HG03139 (cell line): ENCODE measurements at regions not wholly inside any gene's neighbourhood (a gene's known extent, or its start where the extent isn't known, plus 50 kb on each side); places are given as distances from the start of the nearest gene placed in this dataset.
"Not testable (repeated sequence)": the region's sequence is repeated elsewhere in the genome, so short reads cannot be mapped to it uniquely, and the experiment has no call there.

Experiments used
- ATAC-seq: cut with Tn5 transposase; IDR thresholded peaks from one replicate; pipeline ENCODE4 v1.9.1; 2021; ENCODE audit not compliant: unreplicated experiment

DNA sequence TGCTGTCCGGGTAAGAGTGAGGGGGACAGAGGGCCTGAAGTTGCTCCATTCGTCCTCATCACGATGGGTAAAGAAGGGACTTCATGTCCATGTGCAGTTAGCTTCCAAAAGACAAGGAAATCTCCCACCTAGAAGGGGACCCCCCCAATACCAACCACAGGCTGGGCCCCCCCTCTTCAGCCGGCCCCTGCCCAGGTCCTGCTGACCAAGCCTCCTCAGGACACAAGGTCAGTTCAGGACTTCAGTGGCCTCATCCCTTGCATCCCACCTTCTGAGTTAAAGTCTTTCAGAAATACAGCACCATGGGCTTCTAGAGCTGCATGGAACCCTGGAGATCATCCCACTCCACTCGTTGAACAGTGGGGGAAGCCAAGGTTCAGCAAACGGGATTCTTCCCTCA lies 115.4 kb upstream of the ERG start:
- no peak for ATAC-seq

DNA sequence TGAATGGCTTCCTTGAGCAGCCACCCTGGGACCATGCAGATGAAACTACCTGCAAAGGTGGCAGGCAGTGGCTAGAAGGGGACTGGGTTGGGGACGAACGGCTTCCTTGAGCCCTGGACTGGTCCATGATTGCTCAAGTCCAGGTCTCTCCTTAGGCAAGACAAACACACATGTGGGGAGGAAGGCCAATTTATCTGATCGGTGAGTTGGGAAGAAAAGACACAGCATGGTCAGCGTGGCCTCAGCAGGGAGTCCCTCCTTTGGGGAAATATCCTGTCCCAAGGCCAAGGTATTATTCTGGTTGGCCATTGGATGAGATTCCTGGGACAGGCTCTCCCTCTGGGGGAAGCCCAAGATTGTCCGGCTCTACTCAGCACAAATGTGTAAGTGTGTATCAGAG lies 116.3 kb upstream of the ERG start:
- no peak for ATAC-seq

DNA sequence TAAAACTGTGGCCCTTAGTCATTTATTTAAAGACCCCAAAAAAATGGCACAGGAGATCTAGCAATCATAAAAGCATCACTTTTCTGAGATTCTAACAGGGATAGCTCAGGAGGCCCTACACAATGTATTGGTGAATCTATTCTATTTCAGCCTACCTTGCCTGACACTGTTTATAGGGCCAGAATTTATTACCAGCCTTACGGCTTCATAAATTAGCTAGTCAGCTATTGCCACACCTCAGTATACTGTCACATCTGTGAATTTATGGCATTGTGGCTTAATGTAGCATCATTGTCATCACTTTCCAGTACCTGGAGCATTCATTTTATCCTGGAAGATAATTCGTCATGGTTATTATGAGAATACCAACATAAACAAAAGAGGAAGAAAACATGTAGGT lies 121.2 kb upstream of the ERG start:
- no peak for ATAC-seq

DNA sequence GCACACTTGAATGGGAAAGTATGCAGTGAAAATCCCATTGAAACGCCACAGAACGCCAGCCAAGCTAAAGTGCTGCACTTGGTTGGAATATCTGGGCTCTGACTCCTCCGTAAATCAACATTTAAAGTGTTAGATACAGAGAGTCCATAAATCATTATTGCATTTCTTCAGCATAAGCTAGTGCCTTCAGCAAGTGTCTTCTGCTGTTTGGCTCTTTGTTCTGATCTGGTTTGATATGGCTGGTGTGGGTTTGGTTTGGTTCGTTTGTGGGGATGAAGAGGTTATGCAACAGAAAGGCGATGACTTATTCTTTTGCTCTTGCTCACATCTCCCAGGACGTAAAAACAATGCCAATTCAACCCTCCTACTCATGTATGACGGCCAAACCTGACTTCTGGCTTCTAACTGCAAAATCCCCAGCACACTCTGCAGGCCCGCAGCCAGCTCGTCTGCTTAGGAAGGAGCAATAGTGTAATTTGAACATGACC lies 121.8 kb upstream of the ERG start:
- ATAC-seq, result no peak

DNA sequence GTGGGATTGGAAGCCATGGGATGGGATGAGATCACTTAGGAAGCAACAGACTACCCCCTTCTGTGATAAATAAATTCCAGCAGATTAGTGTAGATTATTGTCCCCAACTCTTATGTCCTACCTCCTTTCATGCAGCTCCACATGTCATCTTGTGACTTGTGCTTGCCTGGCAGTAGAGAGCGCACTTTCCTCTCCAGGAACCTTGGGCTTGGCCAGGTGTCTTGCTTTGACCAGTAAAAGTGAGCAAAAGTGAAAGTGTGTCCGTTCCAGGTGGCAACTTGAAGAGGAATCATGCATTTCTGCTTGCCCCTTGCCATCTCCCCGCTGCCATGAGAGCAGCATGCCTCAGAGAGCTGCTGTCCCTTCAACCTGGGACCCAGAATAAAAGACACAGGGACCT lies 122.9 kb upstream of the ERG start:
- ATAC-seq, result no peak

DNA sequence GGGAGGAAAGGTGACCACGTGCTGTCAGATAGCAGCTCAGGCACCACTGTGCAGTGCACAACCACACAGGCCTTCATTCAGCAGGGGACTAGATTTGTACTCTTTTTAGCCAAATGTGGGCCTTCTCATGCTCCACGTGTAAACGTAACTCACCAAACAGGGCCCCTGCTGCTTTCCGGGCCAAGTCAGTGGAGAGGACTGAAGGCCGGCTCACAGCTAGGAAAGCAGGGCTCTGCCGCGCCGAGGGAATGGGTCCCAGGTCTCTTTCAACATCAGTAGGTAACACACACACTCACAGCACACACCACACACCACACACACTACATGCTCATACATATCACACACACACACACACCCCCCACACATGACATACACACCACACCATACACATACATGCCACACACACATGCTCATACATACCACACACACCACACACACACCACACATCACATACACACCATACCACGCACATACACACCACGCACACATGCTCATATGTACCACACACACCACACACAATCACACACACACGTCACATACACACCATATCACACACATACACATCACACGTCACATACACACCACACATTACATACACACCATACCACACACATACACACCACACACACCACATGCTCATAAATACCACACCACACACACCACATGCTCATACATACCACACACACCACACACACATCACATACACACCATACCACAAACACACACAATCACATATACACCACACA lies 124.0 kb upstream of the ERG start:
- ATAC-seq, result no peak

DNA sequence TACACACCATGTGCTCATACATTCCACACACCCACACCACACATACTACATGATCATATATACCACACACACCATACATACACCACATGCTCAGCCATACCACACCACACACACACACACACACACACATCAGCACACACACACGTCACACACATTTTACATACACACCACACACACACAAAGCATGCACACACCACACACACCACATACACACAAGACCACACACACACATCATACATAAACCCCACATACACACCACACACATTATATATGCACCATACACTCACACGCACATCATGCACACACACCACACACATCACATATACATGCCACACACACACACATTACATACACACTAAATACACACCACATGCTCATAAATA lies 124.5 kb upstream of the ERG start:
- no peak for ATAC-seq

DNA sequence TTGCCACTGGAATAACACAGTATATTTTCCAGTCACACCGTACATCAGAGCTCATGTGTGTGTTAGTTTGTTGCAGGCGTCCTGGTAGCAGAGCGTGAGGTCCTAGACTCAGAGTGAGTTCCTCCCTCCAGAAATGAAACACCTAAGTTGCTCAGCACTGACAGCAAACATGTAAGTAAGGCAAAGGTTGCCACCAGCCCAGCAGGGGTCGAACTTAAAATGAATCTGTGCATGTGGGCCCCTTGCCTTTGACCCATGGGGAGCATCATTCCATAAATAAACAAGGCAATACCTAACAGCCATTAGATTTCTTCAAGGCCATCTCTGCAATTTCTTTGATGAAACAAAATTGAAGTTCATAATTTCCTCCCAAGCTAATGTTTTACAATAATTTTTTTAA lies 125.3 kb upstream of the ERG start:
- no peak for ATAC-seq

DNA sequence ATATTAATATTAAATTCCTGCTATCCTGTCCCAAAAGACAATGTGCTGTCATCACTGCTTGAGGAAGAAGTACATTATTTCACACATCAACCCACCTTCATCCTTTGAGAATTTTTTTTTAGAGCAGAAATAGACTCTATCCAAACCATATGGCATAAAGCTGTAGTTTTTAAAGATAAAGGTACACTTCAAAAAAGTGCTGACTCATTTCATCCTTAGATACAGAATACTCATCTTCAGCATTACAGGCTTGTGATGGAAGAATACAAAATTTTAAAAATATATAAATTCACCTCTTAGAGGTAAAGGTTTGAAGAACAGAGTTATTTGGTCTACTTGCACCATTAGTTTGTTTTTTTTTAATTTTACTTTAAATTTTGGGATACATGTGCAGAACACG lies 126.7 kb upstream of the ERG start:
- no peak for ATAC-seq

DNA sequence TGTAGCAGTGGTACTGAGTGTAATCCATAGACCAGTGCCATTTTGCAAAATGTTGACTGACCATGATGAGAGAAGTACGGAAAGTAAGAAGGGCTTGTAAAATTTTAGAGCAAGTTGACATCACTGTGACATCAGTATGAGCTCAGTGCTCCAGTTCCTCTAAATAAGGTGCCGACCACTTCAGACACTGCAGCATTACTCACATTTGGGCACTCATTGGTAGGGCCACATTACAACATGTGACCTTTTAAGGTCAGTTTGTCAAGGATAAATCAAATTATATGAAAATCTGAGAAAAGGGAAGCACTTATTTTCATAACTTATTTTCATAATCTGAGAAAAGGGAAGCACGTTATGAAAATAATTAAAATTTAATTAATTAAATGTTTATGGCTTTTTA lies 128.0 kb upstream of the ERG start:
- no peak for ATAC-seq

DNA sequence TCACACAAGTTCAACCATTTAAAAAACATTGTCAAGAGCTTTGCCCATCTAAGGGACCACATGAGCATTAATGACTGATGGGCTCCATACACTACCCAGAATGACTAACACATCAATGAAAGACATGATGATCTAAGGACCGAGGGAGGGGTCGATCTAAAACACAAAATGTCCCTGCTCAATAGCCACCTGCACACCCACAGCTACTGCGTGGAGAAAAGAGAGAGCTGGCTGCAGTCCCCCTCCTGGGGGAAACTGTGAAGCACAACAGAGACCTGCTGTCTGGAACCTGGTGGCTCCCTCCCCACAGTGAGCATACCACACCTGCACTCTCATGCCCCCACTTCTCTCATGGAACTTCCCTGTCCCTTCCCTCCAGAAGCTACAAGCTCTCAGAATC lies 130.1 kb upstream of the ERG start:
- ATAC-seq, result no peak

DNA sequence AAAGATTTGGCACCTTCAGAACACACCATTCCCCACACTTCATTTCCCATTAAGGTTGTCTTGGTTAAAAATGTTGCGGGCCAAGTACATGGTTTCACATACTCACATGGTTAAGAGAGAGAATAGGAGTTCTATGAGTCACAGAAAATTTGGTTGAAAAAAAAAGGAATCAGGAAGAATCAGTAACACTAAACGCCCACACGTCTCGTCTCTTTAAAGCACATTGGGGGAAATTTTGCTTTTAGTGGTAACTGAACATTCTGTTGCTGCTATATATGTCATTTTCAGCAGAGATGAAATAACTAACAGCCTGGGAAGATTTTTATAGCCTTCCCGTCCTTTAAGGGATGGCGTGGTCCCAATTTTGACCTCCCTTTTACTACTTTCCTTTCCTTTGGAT lies 132.9 kb upstream of the ERG start:
- no peak for ATAC-seq

DNA sequence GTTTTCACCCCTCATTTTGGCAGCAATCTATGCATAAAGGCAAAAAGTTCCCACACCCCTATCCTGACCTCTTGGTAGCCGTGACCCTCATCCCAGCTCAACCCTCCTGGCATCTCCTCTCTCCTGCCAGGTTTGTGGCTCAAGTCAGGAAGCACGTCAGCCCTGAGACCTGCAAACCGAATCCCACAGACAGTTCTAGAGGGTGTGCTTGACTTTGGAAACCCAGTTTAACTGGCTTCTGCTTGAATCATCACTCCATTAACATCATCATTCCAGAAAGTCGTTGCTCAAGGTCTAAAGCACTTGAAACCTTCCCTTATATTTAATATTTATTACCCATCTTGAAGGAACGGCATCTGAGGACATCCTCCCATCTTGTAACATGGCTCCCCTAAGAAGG lies 133.4 kb upstream of the ERG start:
- ATAC-seq, result no peak

DNA sequence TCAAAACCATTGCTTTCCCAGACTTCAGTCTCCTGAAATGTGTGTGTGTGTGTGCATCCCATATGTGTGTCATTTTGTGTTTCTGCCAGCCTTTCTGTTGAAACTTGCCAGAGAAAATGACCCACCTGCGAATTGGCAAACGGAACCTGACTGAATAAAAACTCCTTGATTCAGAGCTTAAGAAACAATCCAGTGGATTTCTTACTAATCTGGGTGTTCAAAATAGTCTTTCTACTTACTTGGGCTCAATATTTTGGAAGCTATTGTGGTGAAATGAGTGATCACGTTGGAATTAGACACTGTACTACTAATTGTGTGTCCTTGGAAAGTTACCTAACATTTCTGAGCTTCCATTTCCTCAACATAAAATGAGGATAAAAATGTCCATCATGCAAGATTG lies 138.9 kb upstream of the ERG start:
- no peak for ATAC-seq

DNA sequence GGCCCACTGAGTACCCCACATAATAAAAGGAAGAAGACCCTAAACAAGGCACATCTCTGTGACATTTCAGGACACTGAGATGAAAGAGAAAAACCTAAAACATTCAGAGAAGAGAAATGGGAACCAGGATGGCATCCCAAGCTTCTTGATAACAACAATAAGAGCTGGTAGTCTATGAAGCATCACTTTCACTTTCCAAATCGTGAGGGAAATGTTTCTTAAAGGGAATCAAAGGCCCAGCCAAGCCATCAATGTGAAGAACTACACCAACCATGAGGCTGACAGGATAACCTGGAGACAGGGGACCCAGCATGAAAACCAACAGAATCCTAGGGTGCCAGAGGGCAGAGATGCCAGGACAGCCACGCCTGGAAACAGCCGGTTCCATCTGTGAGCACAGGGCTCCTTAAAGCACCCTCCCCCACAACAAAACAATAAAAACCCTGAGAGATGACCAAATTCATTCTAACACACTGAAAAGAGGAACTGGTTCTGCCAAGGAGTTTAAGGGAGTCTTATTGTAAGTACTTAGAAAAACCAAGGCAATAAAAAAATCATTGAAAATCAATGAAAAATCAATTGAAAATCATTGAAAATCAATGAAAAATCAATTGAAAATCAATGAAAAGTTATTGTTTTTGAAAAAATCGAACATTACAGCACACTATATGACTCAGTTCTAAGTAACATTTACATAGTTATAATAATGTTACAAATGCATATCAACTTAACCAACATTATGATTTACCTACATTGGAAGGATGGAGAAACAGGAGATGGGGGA lies 141.5 kb upstream of the ERG start:
- no peak for ATAC-seq

DNA sequence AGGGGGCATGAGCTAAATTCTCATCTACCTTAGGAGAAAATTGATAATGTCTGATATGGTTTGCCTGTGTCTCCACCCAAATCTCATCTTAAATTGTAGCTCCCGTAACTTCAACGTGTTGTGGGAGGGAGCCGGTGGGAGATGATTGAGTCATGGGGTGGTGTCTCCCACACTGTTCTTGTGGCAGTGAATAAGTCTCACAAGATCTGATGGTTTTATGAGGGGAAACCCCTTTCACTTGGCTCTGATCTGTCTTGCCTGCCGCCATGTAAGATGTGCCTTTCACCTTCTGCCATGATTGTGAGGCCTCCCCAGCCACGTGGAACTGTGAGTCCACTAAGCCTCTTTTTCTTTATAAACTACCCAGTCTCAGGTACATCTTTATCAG lies 142.1 kb upstream of the ERG start:
- ATAC-seq, result not testable (repeated sequence)

DNA sequence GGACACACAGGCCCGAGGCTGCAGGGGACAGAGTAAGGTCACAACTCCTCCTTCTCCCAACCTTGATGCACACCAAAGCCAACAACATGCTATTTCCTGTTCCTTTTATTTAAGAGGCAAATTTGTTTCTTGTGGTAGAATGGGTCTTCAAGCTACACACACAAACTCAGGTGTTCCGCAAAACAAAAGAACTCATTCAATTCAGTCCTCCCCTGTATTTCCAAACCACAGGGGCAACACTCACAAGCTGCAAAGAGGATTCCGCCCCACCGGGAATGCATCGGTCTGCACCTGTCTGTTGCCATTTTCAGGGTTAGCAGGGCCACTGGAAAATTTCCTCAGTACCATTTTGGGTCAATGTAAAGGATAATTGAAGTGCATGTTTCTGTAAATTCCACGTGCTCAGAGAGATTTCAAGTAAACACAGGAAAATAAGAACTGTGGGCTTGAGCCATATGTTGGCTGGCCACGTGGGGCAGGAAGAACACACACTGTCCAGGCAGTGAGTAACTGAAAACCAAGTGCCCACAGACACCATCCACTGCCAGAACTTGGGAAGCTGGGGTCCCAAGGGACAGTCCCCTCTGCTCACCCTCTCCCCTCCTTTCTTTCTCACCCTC lies 145.2 kb upstream of the ERG start:
- no peak for ATAC-seq

DNA sequence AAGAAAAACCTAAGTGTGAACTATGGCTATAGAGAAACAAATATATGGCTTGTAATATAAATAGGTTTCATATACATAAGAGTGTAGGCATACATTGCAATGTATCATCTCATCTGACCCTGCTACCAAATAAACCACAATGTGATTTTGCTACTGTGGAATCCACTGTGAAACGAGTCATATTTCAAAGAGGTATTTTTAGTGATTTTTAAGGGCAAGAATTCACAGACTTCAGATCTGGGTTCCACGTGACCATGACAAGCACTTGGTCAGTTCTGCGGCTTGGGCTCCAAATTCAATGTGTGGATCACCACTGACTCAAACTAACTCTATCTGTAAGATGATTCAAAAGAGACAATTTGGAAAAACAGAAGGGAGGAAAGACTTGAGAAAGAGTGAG lies 147.0 kb upstream of the ERG start:
- ATAC-seq, result no peak

DNA sequence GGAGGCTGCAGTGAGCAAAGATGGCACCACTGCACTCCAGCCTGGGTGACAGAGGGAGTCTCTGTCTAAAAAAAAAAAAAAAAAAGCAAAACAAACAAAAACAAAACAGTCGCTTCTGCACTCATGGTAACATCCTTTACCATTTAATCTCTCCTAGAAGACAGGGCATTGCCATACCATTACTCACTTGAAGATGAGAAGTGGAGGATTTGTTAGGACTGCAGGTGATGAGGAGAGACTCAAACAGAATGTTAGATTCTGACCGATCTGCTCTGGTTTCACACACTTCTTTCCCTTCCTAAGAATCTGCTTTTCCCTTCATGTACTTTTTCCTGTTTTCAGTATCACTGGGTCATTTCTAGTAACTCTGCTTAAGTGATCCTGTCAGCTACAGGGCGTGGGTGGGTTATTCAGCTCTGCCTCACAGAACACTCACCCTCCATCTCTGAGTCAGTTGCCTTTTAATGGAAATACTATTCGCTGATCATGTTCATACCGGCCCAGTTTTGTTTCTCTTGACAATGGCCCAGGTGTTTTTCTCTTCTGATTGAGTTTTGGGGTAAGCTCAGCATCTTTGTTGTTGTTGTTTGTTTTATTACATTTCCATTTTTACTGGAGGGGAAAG lies 148.0 kb upstream of the ERG start:
- no peak for ATAC-seq

DNA sequence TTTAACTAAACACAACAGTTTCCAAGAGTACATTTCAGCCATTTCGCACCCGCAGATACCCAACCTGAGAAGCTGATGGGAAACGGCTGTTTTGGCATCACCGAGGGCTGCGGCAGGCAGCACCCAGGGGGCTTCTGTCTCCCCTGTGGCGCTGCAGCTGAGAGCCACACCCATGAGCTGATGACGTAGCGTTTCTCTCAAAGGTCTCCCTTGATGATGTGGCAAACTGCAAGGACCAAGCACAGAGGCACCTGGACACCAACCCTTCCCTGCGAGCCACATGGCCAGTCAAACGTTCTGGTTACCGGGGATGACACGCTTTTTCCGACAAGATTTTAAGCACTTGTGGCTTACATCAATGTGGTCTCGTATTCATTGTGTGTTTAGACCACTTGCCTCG lies 150.8 kb upstream of the ERG start:
- ATAC-seq, result no peak

DNA sequence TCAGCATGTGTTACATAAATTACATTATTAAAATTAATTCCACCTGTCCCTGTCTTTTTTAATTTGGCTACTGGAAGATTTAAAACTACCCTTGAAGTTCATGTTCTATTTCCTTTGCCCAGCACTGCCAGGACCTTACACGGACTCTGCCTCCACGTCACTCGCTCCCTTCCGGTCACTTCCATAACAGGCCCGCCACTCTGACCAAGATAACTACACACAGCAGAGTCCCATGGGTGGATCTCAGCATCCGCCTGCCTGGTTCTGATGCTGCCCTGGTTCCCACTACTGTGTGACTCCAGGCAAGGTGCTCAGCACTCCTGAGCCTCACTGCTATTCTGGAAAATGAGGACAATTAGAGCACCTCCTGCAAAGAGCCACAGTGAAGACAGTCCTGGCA lies 153.3 kb upstream of the ERG start:
- ATAC-seq, result no peak

DNA sequence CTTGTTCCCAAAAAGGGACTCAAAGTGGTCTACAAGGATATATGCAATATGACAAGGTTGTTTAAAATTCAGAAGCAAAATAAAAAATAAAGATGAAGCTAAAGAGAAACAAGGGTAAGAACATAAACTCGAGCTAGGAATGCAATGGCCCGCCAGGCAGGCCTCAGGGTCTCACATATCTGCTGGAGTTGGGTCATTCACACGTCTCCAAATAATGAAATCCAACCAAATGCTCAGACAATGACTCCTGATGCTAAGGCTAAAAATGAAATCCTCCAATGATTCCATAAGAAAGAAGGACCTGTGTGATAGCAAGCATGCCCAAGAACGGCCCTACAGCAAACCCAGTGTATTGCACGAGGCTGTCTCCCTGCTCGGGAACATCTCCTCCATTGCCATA lies 153.3 kb upstream of the ETS2 start:
- no peak for ATAC-seq
